NCI-H526 (cell line): ENCODE measurements at regions not wholly inside any gene's neighbourhood (a gene's known extent, or its start where the extent isn't known, plus 50 kb on each side); places are given as distances from the start of the nearest gene placed in this dataset.
"Not testable (repeated sequence)": the region's sequence is repeated elsewhere in the genome, so short reads cannot be mapped to it uniquely, and the experiment has no call there.

ENCODE experiments used
- DNase-seq, 2 experiments: peaks; one replicate each; lab custom pipeline; 2025; lab: John Stamatoyannopoulos, UW

DNA sequence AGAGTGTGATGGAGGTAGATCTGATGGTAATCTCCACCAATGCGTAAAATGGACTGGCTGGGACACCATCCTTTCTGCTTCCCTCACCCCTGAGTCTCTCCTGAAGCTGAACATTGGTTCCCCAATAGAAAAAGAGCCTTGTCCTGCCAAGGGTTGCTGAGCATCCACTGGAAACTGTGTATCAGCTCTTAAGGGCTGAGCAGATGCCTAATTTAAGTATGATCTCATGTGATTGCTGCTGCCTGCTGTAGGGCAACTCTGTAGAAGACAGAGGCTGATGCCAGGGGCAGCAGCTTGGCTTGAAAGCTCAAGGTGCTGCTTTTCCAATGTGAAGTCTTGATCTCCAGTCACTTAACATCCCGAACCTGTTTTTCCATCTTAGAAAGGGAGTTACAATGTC, 310.3 kb upstream of the CCL2 start:
- DNase-seq, result no peak

DNA sequence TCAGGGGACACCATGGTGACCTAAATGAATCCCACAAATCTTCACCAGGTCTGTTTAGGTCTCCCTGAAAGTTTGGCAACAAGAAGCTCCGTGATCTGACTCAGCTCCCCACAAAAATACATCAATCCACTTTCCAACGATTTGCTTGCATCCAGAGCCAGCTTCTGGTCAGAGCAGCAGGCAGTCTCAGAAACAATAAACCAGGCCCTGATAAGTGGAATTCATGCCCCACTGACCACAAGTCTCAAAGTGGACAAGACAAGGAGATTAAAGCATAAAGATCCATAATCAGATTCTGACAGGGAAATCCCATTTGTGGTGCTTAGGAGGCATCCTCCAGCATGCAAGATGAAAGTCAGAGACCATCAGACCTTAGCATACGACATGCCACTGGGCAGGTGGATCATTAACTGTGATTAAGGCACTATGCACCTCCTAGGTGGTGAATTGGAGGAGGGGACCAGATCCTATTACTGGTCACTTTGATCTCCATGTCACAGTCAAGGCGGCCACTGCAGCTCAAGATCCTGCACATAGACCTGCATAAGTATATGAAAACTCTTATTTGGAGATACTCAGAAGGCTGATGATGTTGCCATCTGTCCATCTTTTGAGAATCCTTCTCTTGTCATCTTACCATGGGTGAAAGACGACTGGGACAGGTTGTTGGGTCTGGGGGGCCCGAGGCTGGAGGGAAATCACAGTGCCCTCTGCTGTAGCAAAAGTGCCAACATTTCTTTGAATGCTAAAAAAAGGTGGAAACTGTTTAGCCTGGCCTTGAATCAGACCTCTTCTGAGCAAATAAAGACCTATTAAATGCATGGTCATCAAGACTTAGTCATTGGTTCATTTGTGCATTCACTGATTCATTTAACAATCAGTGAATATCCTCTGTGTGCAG, 309.2 kb upstream of the CCL2 start:
- no peak for DNase-seq

- DNase-seq, result no peak
These were observed 307.3 kb upstream of the CCL2 start for GRCh38 chr17:33947762-33948161.

- no peak for DNase-seq
These were observed 306.8 kb upstream of the CCL2 start for GRCh38 chr17:33948309-33948708.

- peak in 1 of 2 experiments; percentile 76 for DNase-seq
These were observed 306.0 kb upstream of the CCL2 start for GRCh38 chr17:33949100-33949499.

DNA sequence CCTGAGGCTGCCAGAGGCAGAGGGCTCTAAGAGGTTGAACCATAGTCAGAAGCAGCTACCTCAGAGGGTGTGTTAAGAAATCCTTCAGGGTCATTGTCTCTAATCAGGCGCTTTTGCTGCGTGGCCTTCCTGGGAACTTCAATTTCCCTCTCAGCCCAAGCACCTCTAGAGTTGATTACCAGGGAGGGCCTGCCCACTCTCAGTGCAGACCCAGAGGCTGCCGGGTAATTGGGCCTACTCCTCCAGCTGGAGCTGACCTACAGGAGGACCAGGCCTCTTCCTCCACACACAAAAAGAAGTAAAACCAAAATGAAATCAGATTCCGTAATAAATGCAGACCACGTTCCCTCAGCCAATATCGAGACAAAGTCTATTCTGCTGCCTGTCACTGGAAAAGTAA, 305.0 kb upstream of the CCL2 start:
- no peak for DNase-seq

DNA sequence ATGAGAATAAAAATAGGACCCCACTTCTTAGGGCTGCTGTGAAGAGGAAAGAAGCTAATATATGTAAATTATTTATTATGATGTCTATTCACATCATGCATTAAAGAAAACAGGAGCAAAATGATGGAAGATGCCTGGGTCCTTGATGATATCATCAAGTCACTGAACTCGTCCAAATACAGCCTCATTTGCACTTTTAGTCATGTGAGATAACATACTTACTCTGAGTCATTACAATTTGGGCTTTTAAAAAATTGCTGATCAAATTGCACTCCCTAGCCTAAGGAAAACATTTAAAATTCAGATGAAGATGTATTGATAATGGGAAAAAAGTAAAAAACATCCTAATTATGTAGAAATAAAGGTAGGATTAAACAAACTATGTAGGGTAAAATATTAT, 302.7 kb upstream of the CCL2 start:
- no peak for DNase-seq

- DNase-seq, result no peak
These were observed 300.5 kb upstream of the CCL2 start for GRCh38 chr17:33954597-33954996.

- DNase-seq, result no peak
These were observed 299.6 kb upstream of the CCL2 start for GRCh38 chr17:33955461-33955860.

- not testable (repeated sequence) for DNase-seq
These were observed 296.0 kb upstream of the CCL2 start for GRCh38 chr17:33959098-33959497.

DNA sequence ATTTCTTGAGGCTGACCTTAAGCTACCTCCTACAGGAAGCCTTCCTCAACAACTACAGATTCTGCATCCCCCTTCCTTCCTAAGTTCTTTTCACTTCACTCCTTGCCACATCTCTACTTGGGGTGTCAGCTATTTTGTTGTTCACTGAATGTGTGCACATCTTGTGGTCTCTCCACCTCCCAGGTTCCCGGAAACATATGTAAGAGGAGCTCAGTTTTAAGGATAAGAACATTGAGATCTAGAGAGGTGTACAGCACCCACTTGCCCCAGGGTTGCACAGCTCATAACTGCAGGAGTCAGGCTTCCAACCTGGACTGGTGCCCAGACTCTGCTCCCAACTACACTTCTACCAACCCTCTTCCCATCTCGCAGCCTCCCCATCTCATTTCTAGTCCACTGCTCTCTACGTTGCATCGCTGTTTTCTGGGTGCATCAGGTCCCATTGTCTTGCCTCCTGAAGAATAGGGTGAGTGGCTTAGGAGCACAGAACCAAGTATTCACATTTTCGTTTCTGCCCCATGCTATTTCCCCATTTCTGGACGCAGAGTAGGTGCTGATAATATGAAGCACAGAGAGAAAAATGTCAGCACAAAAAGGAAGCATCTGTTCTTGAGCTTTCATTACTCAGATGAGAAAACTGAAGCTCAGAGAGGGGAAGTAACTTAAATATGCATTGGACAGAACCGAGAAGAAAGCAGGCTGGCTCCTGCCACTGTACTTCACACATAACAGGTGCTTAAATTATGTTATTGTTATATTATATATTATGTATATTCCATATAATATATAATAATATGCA, 292.0 kb upstream of the CCL2 start:
- no peak for DNase-seq

DNA sequence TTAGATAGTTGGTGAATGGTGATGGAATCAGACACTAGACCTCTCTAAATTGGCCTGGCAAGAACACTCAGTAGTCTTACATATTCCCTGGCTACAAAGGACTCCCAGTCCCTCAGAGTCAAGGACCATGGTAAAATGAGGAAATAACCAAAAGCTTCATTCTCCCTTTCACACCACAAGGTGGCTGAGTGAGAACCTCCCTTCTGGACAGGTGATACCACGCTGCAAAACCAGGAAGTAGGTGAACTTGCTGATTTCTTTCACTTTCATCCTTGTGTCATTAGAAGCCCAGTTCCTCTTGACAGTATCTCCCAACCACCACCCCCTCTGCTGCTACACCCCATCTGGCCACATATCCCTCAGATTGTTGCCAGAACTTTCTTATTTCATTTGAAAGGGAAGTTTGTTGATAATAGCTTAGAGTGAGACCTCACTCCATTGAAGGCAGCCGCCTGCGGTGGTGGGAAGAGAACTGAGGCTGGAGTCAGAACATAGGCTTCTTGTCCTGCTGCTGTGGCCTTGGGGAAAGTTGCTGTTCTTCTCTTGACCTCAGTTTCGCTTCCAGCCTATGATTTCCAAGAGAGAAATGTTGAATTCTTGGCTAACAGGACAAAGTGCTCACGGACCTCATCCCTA, 290.6 kb upstream of the CCL2 start:
- DNase-seq, result peak; percentile 22 to 47

DNA sequence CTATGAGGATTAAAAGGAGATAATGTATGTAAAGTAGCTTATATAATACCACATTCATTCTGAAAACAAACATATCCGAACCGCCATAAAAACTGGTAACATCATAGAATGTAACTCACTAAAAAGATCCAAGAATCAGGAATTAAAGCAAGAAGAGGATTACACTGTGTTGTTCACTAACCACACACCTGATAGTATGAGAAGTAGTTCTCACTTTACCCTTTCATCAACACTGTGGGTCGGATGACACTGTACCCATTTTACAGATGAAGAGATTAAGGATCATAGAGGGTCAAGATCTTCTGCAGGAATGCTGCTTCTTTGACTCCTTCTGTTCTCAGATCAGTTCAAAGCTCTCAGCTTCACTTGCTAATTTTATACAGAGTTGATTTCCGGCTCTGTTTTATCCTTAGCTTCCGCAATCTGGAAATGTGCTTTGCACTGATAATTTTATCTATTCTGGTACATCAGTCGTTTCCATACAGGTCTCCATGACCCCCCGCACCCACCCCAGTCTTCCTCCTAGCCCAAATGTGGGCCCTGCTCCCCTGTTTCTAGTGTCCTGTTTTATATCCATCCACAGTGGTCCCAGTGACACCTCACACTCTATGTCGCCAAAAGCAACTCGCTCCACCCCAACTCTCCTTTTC, 288.6 kb upstream of the CCL2 start:
- no peak for DNase-seq

DNA sequence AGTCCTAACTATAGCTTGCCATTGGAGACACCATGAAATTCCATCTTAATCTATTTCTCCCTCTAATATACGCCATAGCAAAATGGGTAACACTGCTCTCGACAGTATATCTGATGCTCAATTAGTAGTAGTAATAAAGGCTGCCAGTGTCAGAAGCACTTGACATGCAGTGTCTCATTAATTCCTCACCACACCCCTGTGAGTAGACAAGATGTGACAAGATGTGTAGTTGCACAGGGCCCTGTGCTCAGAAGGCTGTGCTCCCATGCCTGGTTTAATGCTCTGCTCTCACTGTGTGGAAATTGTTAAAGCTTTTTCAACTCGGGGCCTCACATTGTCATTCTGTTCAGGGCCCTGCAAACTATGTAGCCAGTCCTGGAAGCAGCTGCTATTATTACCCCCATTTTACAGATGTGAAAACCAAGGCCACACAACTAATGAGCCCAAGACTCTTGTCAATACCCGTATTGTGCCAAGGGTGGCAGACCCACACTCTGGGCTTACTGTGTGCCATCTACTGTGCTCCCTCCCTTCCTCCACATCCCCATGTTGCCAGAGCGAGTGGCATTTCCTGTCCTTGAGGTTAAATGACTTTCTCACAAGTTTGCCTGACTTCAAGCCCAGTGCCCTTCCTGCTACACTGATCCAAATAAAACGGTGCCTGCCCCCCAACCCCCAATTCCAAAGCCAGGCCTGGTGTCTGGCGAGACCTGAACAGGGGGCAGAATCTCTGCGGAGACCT, 287.3 kb upstream of the CCL2 start:
- no peak for DNase-seq

- DNase-seq, result no peak
These were observed 286.6 kb upstream of the CCL2 start for GRCh38 chr17:33968350-33969044.

DNA sequence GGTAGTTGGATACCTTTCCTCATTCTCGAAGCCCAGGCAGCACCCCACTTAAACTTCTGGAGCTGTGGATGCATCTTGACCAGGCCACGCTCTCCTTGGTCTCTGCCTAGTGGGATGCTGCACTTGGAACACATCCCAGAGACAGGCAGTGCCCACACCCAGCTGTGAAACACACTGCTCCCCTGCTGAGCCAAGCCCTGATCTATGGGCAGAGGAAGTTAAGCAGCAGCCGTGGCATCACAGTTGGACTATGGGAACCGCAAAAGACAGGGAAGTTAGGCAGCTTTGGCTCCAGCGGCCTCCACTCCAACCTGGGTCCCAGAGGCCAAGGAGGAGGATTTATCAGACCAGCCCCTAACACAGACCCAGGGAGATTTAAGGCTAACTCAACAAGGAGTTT, 284.8 kb upstream of the CCL2 start:
- no peak for DNase-seq

DNA sequence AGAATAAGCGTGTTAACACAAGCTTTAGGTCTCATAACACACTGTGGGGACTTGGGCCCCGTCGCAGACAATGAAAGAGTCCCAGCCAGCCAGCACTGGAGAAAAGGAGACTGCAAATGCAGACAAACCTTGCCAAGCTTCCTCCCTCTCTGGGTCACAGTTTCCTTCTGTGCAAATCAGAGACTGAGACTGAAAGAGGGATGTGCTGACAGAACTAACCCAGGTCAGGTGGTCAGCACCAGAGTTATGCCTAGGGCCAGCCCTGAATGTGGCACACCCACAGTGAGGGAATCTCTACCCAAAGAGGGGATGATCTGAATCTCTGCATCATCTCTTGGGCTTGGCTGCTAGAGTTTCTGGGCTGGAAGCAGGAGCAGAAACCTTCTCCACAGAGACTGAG, 282.3 kb upstream of the CCL2 start:
- DNase-seq, result no peak

- no peak for DNase-seq
These were observed 281.6 kb upstream of the CCL2 start for GRCh38 chr17:33973491-33973890.

GRCh38 chr17:33974276-33974675, 280.8 kb upstream of the CCL2 start:
- DNase-seq, result no peak

GRCh38 chr17:33976831-33977230, 278.3 kb upstream of the CCL2 start:
- DNase-seq, result peak in 1 of 2 experiments; percentile 6
